AG04449 (cell line): ENCODE measurements at regions not wholly inside any gene's neighbourhood (a gene's known extent, or its start where the extent isn't known, plus 50 kb on each side); places are given as distances from the start of the nearest gene placed in this dataset.

Source experiments
- CTCF ChIA-PET: fragments of 350-600 bp; formaldehyde crosslinking; extraction: SDS; loops from one replicate; lab custom pipeline; 2021; ENCODE audit warnings: antibody characterized with exemption; lab: Yijun Ruan, JAX
- POLR2A ChIA-PET: fragments of 400-600, 350-600 bp; formaldehyde crosslinking; extraction: SDS; loops from one replicate; lab custom pipeline; 2020; ENCODE audit warnings: antibody characterized with exemption, inconsistent platforms; lab: Yijun Ruan, JAX
- DNase-seq: peaks from one replicate; pipeline ENCODE4 v3.0.0-alpha.2; 2010; ENCODE audit warnings: low read depth, low spot score
- H3K4me3 ChIP-seq: 2 replicates; pipeline ENCODE4 v1.5.1; 2011; ENCODE audit warnings: low read depth, mild to moderate bottlenecking, control low read depth, low read length
- CTCF ChIP-seq: IDR thresholded peaks from one replicate; pipeline ENCODE4 v1.5.1; 2011; ENCODE audit warnings: mild to moderate bottlenecking, moderate library complexity, low read length, control low read depth, inconsistent platforms; ENCODE audit not compliant: insufficient read depth; ENCODE audit errors: missing control alignments

DNA sequence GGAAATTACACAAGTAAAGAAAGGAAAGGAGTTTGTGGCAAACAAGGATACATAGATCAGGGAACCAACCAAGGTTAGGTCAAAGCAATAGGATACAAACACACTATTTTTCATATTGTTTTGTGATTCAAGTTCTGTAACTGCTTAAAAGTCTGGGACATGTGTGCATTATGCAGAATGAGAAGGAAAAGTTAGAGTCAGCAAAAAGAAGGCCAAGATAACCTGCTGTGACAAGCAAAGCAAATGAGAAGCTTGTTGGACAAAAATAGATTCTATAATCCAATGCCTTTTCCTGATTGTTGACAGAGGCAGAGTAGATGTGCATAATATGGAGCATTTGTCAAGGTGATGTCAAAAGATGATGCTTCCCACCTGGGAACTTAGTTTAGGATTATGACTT is 556.0 kb upstream of the CXADR start:
- H3K4me3 ChIP-seq, result no peak overlapping the region
- DNase-seq, result no peak
- POLR2A ChIA-PET, result no interaction called here
- no peak for TF ChIP-seq CTCF
- CTCF ChIA-PET, result no interaction called here

DNA sequence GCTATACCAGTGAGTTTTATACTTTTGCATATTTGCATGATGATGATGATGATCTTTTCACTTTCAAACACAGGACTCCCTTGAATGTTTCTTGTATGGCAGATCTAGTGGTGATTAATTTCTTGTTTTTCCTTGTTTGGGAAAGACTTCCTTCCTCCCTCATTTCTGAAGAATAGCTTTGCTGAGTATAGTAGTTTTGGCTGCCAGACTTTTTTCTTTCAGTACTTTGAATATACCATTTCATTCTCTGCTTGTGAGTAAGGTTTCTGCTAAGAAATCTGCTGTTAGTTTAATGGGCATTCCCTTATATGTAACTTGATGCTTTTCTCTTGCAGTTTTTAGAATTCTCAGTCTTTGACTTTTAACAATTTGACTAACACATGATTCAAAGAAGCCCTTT is 547.4 kb upstream of the CXADR start:
- ChIA-PET CTCF (no interaction called here), POLR2A (no interaction called here)

DNA sequence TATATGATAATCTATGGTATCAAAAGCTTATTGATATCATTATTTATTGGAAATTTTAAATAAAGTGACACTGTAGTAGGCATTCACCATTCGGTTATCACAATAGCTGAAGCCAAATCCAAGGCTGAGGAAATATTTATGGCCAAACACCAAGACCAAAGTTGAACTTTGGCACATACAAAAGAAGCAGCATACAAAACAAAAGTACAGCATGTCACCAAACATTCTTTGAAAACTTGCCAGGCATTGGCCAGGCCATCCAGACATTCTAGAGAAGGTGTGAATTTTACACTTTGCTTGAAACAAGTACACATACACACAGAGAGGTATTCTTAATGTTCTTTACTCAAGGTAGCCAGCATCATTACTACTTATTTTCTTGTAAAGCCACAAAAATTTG is 544.4 kb upstream of the CXADR start:
- no peak overlapping the region for H3K4me3 ChIP-seq
- ChIA-PET CTCF (no interaction called here), POLR2A (no interaction called here)
- DNase-seq, result no peak
- no peak for TF ChIP-seq CTCF

More for the DNA sequence above, 547.4 kb upstream of the CXADR start:
- no peak for DNase-seq
- TF ChIP-seq CTCF, result no peak
- H3K4me3 ChIP-seq, result no peak overlapping the region

- DNase-seq, result no peak
- ChIA-PET CTCF (interaction anchor here (0.6 kb wide), 1 partner anchor 621 kb away, joined by 3 read pairs; no protein-coding TSS in a partner anchor), POLR2A (no interaction called here)
- H3K4me3 ChIP-seq, result no peak overlapping the region
- TF ChIP-seq CTCF, result no peak
These were observed 543.2 kb upstream of the CXADR start for GRCh38 chr21:16969636-16970035.

DNA sequence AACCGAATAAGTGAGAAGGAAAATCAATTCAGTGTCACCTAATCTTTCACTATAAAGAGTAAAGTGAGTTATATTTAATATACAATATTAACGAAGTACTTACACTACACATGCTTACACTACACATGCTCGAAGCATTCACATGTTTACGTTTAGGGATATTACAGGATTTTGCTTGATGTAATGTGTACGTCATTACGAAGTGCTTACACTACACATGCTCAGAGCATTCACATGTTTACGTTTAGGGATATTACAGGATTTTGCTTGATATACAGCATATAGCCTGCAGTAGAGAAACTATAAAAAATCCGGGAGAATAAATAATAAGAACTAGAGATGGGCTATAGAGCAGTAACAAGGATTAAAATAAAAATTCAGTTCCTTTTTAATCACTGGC is 538.8 kb upstream of the CXADR start:
- CTCF ChIA-PET, result no interaction called here
- no peak for TF ChIP-seq CTCF
- no peak overlapping the region for H3K4me3 ChIP-seq
- POLR2A ChIA-PET, result no interaction called here
- DNase-seq, result no peak

DNA sequence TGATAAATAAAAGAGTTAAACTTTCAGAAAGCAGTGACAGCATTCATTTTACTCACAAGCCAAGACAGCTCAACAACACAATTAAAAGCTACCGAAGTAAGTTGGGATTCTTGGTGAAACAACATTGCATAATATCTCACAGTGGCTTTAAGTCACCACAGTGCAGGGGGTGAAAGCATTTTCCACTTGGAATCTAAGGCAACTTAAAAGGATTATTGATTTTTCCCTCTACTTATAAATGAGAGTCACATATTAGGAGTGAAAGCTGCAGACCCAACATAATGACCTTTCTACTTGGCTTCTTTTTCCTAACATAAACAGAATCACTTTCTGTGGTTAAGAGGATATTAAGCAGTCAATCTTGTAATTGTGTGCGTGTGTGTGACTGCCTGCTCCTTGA is 536.6 kb upstream of the CXADR start:
- no peak for DNase-seq
- TF ChIP-seq CTCF, result no peak
- ChIA-PET CTCF (no interaction called here), POLR2A (no interaction called here)
- H3K4me3 ChIP-seq, result no peak overlapping the region
